ENCODE measurements at regions not wholly inside any gene's neighbourhood (a gene's known extent, or its start where the extent isn't known, plus 50 kb on each side); places are given as distances from the start of the nearest gene placed in this dataset.

- H3K4me1 ChIP-seq (ENCODE audit: insufficient read depth, low read length, poor library complexity, severe bottlenecking), result no peaks in the 10 kb centered on the region
- H3K9me2 ChIP-seq (replicated peaks; ENCODE audit: low read depth, low read length), result no peaks in the 10 kb centered on the region
- H4K20me1 ChIP-seq (ENCODE audit: insufficient read depth, low read length, poor library complexity, severe bottlenecking), result no peaks in the 10 kb centered on the region
- no peak overlapping the region for H3K4me2 ChIP-seq (ENCODE audit: low read depth, low read length, poor library complexity, severe bottlenecking)
- no peak overlapping the region for H3K9ac ChIP-seq (ENCODE audit: low read depth, low read length, poor library complexity, severe bottlenecking)
- H3K79me2 ChIP-seq (ENCODE audit: insufficient read depth, low read length), result no peaks in the 10 kb centered on the region
- no peaks in the 10 kb centered on the region for H3F3A ChIP-seq (ENCODE audit: low read depth)
- no peak overlapping the region for H3K4me3 ChIP-seq (ENCODE audit: low read length, poor library complexity, severe bottlenecking)
- H3K36me3 ChIP-seq (ENCODE audit: insufficient read depth, low read length), result no peaks in the 10 kb centered on the region
- no peaks in the 10 kb centered on the region for H3K9me3 ChIP-seq (ENCODE audit: insufficient read depth, low read depth, low read length)
- no peaks in the 10 kb centered on the region for H3K27me3 ChIP-seq (ENCODE audit: insufficient read depth, low read length, poor library complexity, severe bottlenecking)
- TF ChIP-seq, protein P1, sequence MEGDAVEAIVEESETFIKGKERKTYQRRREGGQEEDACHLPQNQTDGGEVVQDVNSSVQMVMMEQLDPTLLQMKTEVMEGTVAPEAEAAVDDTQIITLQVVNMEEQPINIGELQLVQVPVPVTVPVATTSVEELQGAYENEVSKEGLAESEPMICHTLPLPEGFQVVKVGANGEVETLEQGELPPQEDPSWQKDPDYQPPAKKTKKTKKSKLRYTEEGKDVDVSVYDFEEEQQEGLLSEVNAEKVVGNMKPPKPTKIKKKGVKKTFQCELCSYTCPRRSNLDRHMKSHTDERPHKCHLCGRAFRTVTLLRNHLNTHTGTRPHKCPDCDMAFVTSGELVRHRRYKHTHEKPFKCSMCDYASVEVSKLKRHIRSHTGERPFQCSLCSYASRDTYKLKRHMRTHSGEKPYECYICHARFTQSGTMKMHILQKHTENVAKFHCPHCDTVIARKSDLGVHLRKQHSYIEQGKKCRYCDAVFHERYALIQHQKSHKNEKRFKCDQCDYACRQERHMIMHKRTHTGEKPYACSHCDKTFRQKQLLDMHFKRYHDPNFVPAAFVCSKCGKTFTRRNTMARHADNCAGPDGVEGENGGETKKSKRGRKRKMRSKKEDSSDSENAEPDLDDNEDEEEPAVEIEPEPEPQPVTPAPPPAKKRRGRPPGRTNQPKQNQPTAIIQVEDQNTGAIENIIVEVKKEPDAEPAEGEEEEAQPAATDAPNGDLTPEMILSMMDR (conservative IDR thresholded peaks at IDR 0.05; ENCODE audit: low read length), result no peak
- no peak for TF ChIP-seq EZH2phosphoT487 (IDR thresholded peaks at IDR 0.05; ENCODE audit: borderline replicate concordance)
- H2AFZ ChIP-seq (ENCODE audit: low read length), result peak overlapping the region; percentile 44; the same call in 1 of the 2 replicates
Measured at GRCh38 chr5:56717253-56717987, 97.9 kb upstream of the MAP3K1 start.

GRCh38 chr5:56715986-56716385 is 99.4 kb upstream of the MAP3K1 start:
- H2AFZ ChIP-seq (ENCODE audit: low read length), result no peak overlapping the region
- no peaks in the 10 kb centered on the region for H3K9me2 ChIP-seq (replicated peaks; ENCODE audit: low read depth, low read length)
- no peaks in the 10 kb centered on the region for H3K9me3 ChIP-seq (ENCODE audit: insufficient read depth, low read depth, low read length)
- H3K36me3 ChIP-seq (ENCODE audit: insufficient read depth, low read length), result no peaks in the 10 kb centered on the region
- H3K4me3 ChIP-seq (ENCODE audit: low read length, poor library complexity, severe bottlenecking), result no peak overlapping the region
- no peaks in the 10 kb centered on the region for H3F3A ChIP-seq (ENCODE audit: low read depth)
- H4K20me1 ChIP-seq (ENCODE audit: insufficient read depth, low read length, poor library complexity, severe bottlenecking), result no peaks in the 10 kb centered on the region
- H3K4me1 ChIP-seq (ENCODE audit: insufficient read depth, low read length, poor library complexity, severe bottlenecking), result no peaks in the 10 kb centered on the region
- H3K4me2 ChIP-seq (ENCODE audit: low read depth, low read length, poor library complexity, severe bottlenecking), result no peak overlapping the region
- no peak overlapping the region for H3K9ac ChIP-seq (ENCODE audit: low read depth, low read length, poor library complexity, severe bottlenecking)
- TF ChIP-seq, protein P1 (conservative IDR thresholded peaks at IDR 0.05; ENCODE audit: low read length), result no peak
- TF ChIP-seq EZH2phosphoT487 (IDR thresholded peaks at IDR 0.05; ENCODE audit: borderline replicate concordance), result no peak
- no peaks in the 10 kb centered on the region for H3K79me2 ChIP-seq (ENCODE audit: insufficient read depth, low read length)
- H3K27me3 ChIP-seq (ENCODE audit: insufficient read depth, low read length, poor library complexity, severe bottlenecking), result no peaks in the 10 kb centered on the region

DNA sequence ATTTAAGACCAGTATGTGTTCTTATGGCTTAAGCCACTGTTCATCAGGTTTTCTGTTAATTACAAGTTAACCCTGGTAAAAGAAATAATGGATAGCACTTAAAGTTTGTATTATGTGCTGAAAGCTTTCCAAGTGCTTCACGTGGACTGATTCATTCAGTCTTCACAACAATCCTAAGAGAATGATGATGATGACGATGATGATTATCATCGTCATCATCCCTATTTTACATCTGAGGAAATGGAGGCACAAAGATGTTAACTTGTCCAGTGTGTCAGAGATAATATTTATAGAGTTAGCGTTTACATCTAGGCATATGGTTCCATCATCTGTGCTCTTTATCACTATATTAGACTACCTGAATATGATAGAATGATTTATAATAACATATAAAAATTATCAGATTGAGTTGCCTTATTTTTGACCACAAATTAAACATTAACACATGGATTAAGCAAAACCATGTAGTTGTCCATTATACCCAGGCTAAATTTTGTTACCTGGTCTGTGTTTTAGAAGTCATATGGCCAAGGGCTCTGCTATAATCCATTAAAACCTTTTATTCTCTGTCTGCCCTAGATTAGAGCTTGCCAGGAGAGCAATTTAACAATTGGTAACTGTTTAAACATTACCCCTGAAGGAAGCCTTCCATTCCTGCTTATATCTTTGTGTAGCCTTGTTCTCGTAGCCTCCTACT is 102.3 kb upstream of the MAP3K1 start:
- TF ChIP-seq EZH2phosphoT487 (IDR thresholded peaks at IDR 0.05; ENCODE audit: borderline replicate concordance), result no peak
- TF ChIP-seq, protein P1 (conservative IDR thresholded peaks at IDR 0.05; ENCODE audit: low read length), result no peak
- no peak overlapping the region for H3K4me3 ChIP-seq (ENCODE audit: low read length, poor library complexity, severe bottlenecking)
- H3K4me2 ChIP-seq (ENCODE audit: low read depth, low read length, poor library complexity, severe bottlenecking), result no peak overlapping the region
- no peak overlapping the region for H2AFZ ChIP-seq (ENCODE audit: low read length)
- H4K20me1 ChIP-seq (ENCODE audit: insufficient read depth, low read length, poor library complexity, severe bottlenecking), result no peaks in the 10 kb centered on the region
- H3K36me3 ChIP-seq (ENCODE audit: insufficient read depth, low read length), result no peaks in the 10 kb centered on the region
- H3K9ac ChIP-seq (ENCODE audit: low read depth, low read length, poor library complexity, severe bottlenecking), result no peak overlapping the region
- H3K4me1 ChIP-seq (ENCODE audit: insufficient read depth, low read length, poor library complexity, severe bottlenecking), result no peaks in the 10 kb centered on the region
- H3K27me3 ChIP-seq (ENCODE audit: insufficient read depth, low read length, poor library complexity, severe bottlenecking), result no peaks in the 10 kb centered on the region
- H3K79me2 ChIP-seq (ENCODE audit: insufficient read depth, low read length), result no peaks in the 10 kb centered on the region
- H3K9me3 ChIP-seq (ENCODE audit: insufficient read depth, low read depth, low read length), result peaks cover 3% of the 10 kb centered on the region; the same call in 1 of the 2 replicates
- no peaks in the 10 kb centered on the region for H3K9me2 ChIP-seq (replicated peaks; ENCODE audit: low read depth, low read length)
- H3F3A ChIP-seq (ENCODE audit: low read depth), result no peaks in the 10 kb centered on the region

Measured in Loucy (cell line).